ENCODE measurements at regions not wholly inside any gene's neighbourhood (a gene's known extent, or its start where the extent isn't known, plus 50 kb on each side); places are given as distances from the start of the nearest gene placed in this dataset.
"Not testable (repeated sequence)": the region's sequence is repeated elsewhere in the genome, so short reads cannot be mapped to it uniquely, and the experiment has no call there.

- Mint-ChIP-seq H3K27ac (ENCODE audit: unreplicated experiment) (no peak overlapping the region), H3K36me3 (ENCODE audit: insufficient read depth, unreplicated experiment) (no peaks in the 10 kb centered on the region), H3K4me1 (ENCODE audit: low read depth, unreplicated experiment) (no peaks in the 10 kb centered on the region), H3K4me3 (ENCODE audit: unreplicated experiment) (no peak overlapping the region), H3K9me3 (ENCODE audit: unreplicated experiment) (peaks cover 37% of the 10 kb centered on the region), H3K27me3 (ENCODE audit: insufficient read depth, unreplicated experiment) (no peaks in the 10 kb centered on the region)
- Histone ChIP-seq H3K27me3 (replicated peaks; ENCODE audit: control insufficient read depth, insufficient read depth, low read length) (no peaks in the 10 kb centered on the region), H3K9me3 (no peaks in the 10 kb centered on the region; the same call in 1 of the 2 replicates), H3K36me3 (ENCODE audit: control insufficient read depth, insufficient read depth, low read length) (no peaks in the 10 kb centered on the region), H3K4me3 (ENCODE audit: low read depth, low read length) (no peak overlapping the region), H3K4me1 (no peaks in the 10 kb centered on the region)
- intact Hi-C loops (cut with micrococcal nuclease; ENCODE audit: unreplicated experiment) = no loop called here
- no peak for TF ChIP-seq CTCF (IDR thresholded peaks at IDR 0.05; ENCODE audit: insufficient read depth in 1 of 2, low read depth in 1 of 2, low read length in 1 of 2, severe bottlenecking in 1 of 2, unreplicated experiment in 1 of 2)
- ChIA-PET POLR2A (no interaction called here), CTCF (no interaction called here)
- DNase-seq = no peak
- no TSS peak for BruUV-seq (replicated peaks)
These were observed 85.3 kb upstream of the ZNF608 start for GRCh38 chr5:124831687-124832240.

- no peak for TF ChIP-seq CTCF (IDR thresholded peaks at IDR 0.05; ENCODE audit: insufficient read depth in 1 of 2, low read depth in 1 of 2, low read length in 1 of 2, severe bottlenecking in 1 of 2, unreplicated experiment in 1 of 2)
- H3K9me3 Mint-ChIP-seq (ENCODE audit: unreplicated experiment) = peaks cover 40% of the 10 kb centered on the region
These were observed 86.1 kb upstream of the ZNF608 start for GRCh38 chr5:124832510-124832909.

GRCh38 chr5:124836314-124836713, 89.9 kb upstream of the ZNF608 start:
- H3K4me1 Mint-ChIP-seq (ENCODE audit: low read depth, unreplicated experiment); CTCF ChIA-PET; H3K27ac Mint-ChIP-seq (ENCODE audit: unreplicated experiment): not testable (repeated sequence)

More at GRCh38 chr5:124832510-124832909, 86.1 kb upstream of the ZNF608 start:
- H3K27ac Mint-ChIP-seq (ENCODE audit: unreplicated experiment) = no peak overlapping the region
- H3K36me3 Mint-ChIP-seq (ENCODE audit: insufficient read depth, unreplicated experiment) = no peaks in the 10 kb centered on the region
- H3K27me3 ChIP-seq (replicated peaks; ENCODE audit: control insufficient read depth, insufficient read depth, low read length) = no peaks in the 10 kb centered on the region
- H3K4me1 Mint-ChIP-seq (ENCODE audit: low read depth, unreplicated experiment) = no peaks in the 10 kb centered on the region
- POLR2A ChIA-PET = no interaction called here
- CTCF ChIA-PET = no interaction called here
- no peak for DNase-seq
- H3K9me3 ChIP-seq = no peaks in the 10 kb centered on the region; the same call in 1 of the 2 replicates
- H3K4me1 ChIP-seq = no peaks in the 10 kb centered on the region
- intact Hi-C loops (cut with micrococcal nuclease; ENCODE audit: unreplicated experiment) = no loop called here
- H3K4me3 Mint-ChIP-seq (ENCODE audit: unreplicated experiment) = no peak overlapping the region
- H3K4me3 ChIP-seq (ENCODE audit: low read depth, low read length) = no peak overlapping the region
- BruUV-seq (replicated peaks) = no TSS peak
- H3K36me3 ChIP-seq (ENCODE audit: control insufficient read depth, insufficient read depth, low read length) = no peaks in the 10 kb centered on the region
- H3K27me3 Mint-ChIP-seq (ENCODE audit: insufficient read depth, unreplicated experiment) = no peaks in the 10 kb centered on the region

More at GRCh38 chr5:124836314-124836713, 89.9 kb upstream of the ZNF608 start:
- H3K4me3 Mint-ChIP-seq (ENCODE audit: unreplicated experiment); H3K9me3 ChIP-seq; H3K27me3 ChIP-seq (replicated peaks; ENCODE audit: control insufficient read depth, insufficient read depth, low read length); H3K27me3 Mint-ChIP-seq (ENCODE audit: insufficient read depth, unreplicated experiment); H3K4me3 ChIP-seq (ENCODE audit: low read depth, low read length); H3K4me1 ChIP-seq; H3K36me3 Mint-ChIP-seq (ENCODE audit: insufficient read depth, unreplicated experiment); intact Hi-C loops (cut with micrococcal nuclease; ENCODE audit: unreplicated experiment); H3K36me3 ChIP-seq (ENCODE audit: control insufficient read depth, insufficient read depth, low read length); POLR2A ChIA-PET; DNase-seq; BruUV-seq (replicated peaks): not testable (repeated sequence)
- peaks cover 40% of the 10 kb centered on the region for H3K9me3 Mint-ChIP-seq (ENCODE audit: unreplicated experiment)
